NCI-H524 (cell line): ENCODE measurements at regions not wholly inside any gene's neighbourhood (a gene's known extent, or its start where the extent isn't known, plus 50 kb on each side); places are given as distances from the start of the nearest gene placed in this dataset.
"Not testable (repeated sequence)": the region's sequence is repeated elsewhere in the genome, so short reads cannot be mapped to it uniquely, and the experiment has no call there.

Source experiments
- DNase-seq, 2 experiments: peaks; one replicate each; lab custom pipeline; 2025; lab: John Stamatoyannopoulos, UW

DNA sequence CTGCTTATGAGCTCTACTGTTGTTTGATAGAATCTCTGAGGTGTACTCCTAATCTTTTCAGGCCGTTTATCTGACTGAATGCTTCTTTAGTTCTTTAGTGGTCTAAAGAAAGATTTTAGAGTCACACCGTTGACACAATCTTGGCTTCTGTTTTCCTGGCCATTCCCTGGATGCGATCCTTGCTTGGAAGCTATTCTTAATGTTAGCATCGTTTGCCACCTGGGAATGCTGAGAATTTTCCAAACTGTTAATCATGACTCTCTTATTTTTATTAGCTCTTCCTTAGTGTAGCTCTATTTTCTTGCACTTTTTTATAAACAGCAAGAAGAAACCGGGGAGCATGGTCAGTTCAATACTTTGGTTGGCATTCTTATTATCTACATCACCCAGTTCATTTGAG is 281.0 kb upstream of the PCDH20 start:
- DNase-seq = no peak

DNA sequence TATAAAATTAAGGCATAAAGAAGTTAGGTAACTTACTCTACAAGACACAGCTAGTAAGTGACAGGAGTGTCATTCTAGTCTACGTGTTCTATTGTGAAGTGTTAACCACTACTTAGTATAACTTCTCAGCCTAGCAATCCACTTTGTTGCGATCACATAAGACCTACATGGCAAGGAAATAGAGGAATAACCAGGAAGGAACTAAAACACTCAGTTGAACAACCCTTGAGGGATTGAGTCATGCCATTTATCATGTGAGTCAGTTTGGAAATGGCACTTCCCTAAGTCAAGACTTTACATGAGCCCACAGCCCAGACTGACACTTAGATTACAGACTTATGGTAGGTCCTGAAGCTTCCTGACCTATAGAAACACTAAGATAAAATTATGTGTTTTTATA is 279.5 kb upstream of the PCDH20 start:
- DNase-seq = no peak

GRCh38 chr13:61692691-61693090 is 277.0 kb upstream of the PCDH20 start:
- DNase-seq = no peak

GRCh38 chr13:61685682-61686012 is 270.0 kb upstream of the PCDH20 start:
- DNase-seq = peak; percentile 25 to 45

GRCh38 chr13:61684976-61685681 is 269.5 kb upstream of the PCDH20 start:
- no peak for DNase-seq

GRCh38 chr13:61672756-61673155 is 257.1 kb upstream of the PCDH20 start:
- no peak for DNase-seq

DNA sequence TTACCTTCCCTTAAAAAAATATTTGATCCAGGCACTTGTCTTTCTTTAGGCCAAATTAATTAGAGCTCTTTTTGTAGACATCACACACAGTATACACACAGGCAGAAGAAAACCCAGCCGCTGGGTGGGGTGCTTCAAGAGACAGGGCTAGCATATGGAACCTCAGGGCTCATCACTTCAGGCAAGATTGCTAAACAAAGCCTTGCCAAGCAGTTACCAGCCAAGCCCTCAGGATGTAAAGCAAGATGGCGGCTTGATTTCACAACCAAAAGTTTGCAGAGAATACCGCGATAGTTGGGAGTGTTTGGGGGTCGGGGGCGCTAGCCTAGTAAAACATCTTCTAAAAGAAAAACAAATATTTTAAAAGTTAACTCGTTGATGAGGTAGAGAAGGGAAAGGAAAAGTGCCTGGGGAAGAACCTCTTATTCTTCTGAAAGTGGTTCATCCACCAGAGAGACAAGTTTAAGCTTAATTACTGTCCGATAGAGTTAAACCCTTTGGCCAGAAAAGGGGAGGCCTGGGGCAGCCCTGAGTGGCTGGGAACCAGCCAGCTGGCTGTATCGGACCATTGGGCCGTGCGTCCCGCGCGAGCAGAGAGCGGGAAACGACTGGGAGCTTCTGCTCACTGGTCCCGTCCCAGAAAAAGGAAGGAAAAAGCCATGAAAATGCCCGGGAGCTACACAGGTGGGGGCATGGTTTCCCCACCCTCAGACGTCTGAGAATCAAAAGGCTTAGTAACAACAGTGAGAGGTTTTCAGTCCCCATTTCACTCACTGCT is 254.9 kb upstream of the PCDH20 start:
- DNase-seq = no peak

DNA sequence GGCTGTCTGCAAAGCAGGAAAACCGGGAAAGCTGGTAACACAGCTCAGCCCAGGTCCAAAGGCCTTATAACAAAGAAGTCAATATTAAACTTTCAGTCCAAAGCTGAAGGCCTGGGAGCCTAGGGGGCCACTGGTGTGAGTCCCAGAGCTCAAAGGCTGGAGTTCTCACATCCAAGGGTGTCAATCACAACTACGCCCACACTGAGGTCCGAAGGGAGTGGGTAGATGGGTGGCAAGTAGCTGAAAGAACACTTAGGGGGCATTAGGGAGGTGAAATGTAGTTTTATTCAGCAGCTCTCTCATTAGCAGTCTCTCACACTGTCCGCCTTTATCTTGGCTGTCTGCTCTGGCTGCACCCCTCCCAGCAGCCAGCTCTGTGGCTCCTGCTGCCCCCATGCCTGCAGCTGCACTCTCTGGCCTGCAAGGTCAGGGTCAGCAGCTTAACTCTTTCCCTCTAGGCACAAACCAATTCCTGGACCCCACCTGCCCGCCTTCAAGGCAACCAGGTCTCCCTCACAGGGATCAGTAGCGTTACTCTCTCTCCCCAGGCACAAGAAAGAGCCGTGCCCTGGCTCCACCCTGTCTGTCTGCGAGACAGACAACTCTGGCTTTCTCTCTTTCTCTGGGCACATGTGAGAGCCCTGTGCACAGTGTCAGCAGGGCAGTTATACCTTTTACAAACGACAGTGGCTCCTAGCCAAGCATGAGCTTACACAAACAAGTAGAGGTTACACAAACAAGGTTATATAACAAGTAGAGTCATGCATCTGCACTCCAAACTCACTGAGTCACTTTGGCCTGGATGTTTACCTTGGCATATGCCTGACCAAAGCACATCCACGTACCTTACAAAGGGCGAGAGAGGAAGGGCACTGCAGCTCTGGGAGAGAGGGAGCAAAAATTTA is 249.4 kb upstream of the PCDH20 start:
- DNase-seq = no peak

DNA sequence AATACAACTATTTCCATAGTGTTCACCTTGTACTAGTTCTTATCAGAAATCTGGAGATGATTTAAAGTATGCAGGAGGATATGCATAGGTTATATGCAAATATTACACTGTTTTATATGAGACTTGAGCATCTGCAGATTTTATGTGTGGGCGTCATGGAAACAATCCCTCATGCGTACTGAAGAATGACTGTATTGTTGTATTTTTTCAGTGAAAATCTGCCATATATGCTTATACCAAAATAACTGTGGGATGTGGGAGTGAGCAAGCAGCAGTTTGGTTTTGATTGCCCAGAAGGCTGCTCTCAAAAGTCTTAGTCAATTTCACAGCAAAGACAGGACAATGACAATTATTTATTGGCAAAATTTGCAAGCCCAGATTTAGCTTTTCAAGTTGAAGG is 238.8 kb upstream of the PCDH20 start:
- DNase-seq = no peak

DNA sequence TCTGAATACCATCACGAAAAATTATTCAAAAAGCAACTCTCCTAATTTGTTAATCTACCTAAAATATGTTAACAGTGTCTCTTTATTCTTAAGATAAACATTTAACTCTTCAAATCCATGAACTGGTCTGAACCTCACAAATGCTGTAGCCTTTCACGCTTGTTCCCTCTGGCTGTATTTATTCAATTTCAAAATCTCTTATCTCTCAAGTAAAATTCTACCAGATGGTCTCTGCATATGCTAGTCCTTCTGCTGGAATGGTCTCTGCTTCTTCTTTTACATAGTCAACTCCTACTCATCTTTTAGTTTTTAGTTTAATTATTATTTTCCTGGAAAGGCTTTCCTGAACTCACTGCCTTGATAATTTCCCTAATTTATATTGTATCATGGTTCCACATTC is 232.9 kb upstream of the PCDH20 start:
- DNase-seq = peak; percentile 0 to 57

- DNase-seq = no peak
These were observed 196.5 kb upstream of the PCDH20 start for GRCh38 chr13:61612192-61612591.

- DNase-seq = no peak
These were observed 192.5 kb upstream of the PCDH20 start for GRCh38 chr13:61608138-61608537.

- DNase-seq = no peak
These were observed 184.8 kb upstream of the PCDH20 start for GRCh38 chr13:61600360-61601033.

- no peak for DNase-seq
These were observed 176.8 kb upstream of the PCDH20 start for GRCh38 chr13:61592489-61592888.

DNA sequence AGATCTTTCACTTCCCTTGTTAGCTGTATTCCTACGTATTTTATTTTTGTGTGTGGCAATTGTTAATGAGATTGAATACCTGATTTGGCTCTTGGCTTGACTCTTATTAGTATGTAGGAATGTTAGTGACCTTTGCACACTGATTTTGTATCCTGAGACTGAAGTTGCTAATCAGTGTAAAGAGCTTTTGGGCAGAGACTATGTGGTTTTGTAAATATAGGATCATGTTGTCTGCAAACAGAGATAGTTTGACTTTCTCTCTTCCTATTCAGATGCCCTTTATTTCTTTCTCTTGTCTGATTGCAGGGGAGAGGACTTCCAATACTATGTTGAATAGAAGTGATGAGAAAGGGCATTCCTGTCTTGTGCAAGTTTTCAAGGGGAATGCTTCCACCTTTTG is 160.3 kb upstream of the PCDH20 start:
- DNase-seq = no peak

GRCh38 chr13:61563645-61564044 is 148.0 kb upstream of the PCDH20 start:
- no peak for DNase-seq

DNA sequence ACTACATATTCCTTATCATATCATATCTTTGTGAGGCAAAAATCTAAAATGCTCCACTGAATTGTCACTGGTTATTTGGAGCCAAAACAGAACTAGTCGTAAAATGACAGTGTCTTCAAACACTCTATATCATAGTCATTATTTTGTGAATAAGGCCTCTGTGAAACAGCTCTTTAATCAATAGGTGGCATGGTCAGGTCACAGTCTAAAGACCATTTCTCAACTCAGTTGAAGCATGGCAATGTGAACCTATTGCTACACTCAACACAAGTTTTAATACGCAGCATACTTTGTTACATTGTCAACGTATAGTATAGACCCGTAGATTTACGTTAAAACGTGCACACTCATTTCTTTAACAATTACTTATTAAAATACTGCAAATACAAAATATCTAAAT is 131.3 kb upstream of the PCDH20 start:
- no peak for DNase-seq

DNA sequence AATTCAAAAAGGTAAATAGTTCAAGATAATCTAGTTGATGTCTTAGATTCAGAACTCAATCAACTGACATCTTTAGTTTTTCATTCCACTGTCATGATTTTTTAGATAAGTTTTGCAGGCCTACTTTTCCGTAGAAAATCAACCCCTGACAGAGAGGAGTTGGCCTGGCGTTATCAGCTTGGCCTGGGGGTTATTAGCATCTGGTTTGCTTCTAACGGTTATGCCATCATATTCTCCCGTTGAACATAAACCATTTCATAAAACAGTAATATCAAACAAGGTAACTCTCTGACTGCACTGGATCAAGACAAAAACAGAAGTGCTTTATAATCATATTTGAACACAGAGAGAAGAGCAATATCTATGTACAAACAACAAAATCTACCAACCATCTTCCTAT is 130.8 kb upstream of the PCDH20 start:
- DNase-seq = no peak

GRCh38 chr13:61536433-61536832 is 120.8 kb upstream of the PCDH20 start:
- DNase-seq = no peak

GRCh38 chr13:61531383-61532065 is 115.9 kb upstream of the PCDH20 start:
- DNase-seq = no peak

DNA sequence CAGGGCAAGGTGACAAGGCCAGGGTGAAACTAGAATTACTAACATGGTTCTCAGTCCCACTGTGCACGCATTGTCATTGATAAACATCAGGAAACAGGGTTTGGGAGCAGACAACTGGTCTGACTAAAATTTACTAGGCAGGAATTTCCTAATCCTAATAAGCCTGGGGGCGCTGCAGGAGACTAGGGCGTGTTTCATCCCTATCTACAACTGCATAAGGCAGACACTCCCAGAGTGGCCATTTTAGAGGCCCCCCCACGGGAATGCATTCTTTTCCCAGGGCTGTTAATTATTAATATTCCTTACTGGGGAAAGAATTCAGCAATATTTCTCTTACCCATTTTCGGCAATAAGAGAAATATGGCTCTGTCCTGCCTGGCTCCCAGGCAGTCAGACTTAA is 103.6 kb upstream of the PCDH20 start:
- not testable (repeated sequence) for DNase-seq

DNA sequence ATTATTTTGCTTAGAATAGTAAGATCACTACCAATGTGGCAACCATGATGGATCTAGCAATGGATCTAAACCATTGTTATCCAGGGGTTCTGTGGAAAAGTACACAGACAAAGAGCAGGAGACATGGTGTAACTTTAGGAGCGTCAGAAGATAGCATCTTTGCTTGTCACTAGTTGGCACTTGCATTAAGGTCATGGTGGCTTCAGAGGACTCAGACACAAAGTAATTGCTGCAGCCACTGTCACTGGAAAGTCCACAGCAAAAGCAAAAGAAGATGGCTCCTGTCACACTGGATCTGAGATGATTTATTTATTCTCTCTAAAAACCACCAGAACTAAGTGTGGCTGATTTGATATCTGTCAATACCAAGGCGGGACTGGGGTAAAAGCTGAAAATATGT is 93.3 kb upstream of the PCDH20 start:
- DNase-seq = no peak
